ENCODE measurements at regions not wholly inside any gene's neighbourhood (a gene's known extent, or its start where the extent isn't known, plus 50 kb on each side); places are given as distances from the start of the nearest gene placed in this dataset.

DNA sequence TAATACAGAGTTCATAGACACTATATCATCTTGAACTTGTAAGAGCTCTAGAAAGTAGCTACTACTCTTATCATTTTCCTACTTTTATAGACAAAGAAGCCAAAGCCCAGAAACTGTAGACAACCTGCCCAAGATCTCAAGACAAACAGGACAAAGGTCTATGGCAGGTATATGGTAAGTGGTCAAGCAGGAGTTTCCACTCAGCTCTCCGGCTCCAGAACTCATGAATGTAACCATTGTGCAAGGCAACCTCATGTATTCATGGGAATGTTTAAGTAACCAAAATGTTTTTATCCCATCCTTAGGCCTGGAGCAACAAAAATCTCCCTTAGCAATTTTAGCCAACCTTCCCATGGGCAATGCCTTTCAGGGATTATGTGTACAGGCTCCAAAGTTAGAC, 163.4 kb upstream of the PUM3 start:
- H3K27me3 ChIP-seq (replicated peaks; ENCODE audit: control insufficient read depth, insufficient read depth, low read length): no peaks in the 10 kb centered on the region
- H3K36me3 ChIP-seq (ENCODE audit: control insufficient read depth, insufficient read depth, low read length): no peaks in the 10 kb centered on the region
- TF ChIP-seq, protein P1, sequence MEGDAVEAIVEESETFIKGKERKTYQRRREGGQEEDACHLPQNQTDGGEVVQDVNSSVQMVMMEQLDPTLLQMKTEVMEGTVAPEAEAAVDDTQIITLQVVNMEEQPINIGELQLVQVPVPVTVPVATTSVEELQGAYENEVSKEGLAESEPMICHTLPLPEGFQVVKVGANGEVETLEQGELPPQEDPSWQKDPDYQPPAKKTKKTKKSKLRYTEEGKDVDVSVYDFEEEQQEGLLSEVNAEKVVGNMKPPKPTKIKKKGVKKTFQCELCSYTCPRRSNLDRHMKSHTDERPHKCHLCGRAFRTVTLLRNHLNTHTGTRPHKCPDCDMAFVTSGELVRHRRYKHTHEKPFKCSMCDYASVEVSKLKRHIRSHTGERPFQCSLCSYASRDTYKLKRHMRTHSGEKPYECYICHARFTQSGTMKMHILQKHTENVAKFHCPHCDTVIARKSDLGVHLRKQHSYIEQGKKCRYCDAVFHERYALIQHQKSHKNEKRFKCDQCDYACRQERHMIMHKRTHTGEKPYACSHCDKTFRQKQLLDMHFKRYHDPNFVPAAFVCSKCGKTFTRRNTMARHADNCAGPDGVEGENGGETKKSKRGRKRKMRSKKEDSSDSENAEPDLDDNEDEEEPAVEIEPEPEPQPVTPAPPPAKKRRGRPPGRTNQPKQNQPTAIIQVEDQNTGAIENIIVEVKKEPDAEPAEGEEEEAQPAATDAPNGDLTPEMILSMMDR (IDR thresholded peaks at IDR 0.05; ENCODE audit: insufficient read depth, low read length, poor library complexity, severe bottlenecking): no peak
- DNase-seq (ENCODE audit: extremely low read depth, insufficient read length): no peak
- no peak overlapping the region for H3K4me3 ChIP-seq (replicated peaks; ENCODE audit: low read depth, low read length)

DNA sequence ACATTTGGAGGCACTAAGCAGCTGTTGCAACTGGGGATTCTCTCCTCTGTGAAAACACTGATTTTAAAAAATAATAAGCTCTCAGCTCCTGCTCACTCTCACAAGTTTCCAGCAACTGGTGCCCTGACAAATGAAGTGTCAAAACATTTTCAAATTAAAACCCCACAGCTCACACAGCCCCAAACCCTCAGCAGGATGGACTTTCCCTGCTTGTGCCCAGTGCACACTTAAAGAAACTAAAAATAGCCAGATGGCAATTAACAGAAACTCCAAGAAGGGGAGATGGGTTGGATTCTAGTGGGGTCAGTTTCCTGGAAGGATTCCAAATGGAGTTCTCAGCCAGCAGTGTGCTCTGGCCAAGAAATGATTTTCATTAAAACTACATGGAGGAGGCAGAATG, 163.0 kb upstream of the PUM3 start:
- TF ChIP-seq, protein P1 (IDR thresholded peaks at IDR 0.05; ENCODE audit: insufficient read depth, low read length, poor library complexity, severe bottlenecking): no peak
- Histone ChIP-seq H3K36me3 (ENCODE audit: control insufficient read depth, insufficient read depth, low read length) (no peaks in the 10 kb centered on the region), H3K27me3 (replicated peaks; ENCODE audit: control insufficient read depth, insufficient read depth, low read length) (no peaks in the 10 kb centered on the region), H3K4me3 (replicated peaks; ENCODE audit: low read depth, low read length) (no peak overlapping the region)
- no peak for DNase-seq (ENCODE audit: extremely low read depth, insufficient read length)

DNA sequence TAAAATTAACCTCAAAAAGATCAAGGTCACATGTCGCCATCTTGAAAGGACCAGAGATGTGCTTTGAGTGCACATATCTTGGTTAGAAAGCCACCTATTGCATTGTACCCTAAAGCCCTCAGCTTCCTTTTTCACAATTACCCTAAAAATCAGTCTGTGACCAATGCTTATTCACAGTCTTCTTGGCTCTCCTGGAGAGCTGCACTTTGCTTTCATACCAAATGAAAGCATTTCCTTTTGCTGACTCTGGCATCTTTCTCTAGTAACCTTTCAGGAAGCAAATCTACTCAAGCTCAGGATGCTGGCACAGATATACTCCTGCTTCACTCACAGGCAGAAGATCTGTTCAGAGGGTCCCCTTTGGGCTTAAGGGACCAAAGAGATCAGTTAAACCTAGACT, 160.7 kb upstream of the PUM3 start:
- Histone ChIP-seq H3K27me3 (replicated peaks; ENCODE audit: control insufficient read depth, insufficient read depth, low read length) (no peaks in the 10 kb centered on the region), H3K36me3 (ENCODE audit: control insufficient read depth, insufficient read depth, low read length) (no peaks in the 10 kb centered on the region), H3K4me3 (replicated peaks; ENCODE audit: low read depth, low read length) (no peak overlapping the region)
- no peak for DNase-seq (ENCODE audit: extremely low read depth, insufficient read length)
- TF ChIP-seq, protein P1 (IDR thresholded peaks at IDR 0.05; ENCODE audit: insufficient read depth, low read length, poor library complexity, severe bottlenecking): no peak

DNA sequence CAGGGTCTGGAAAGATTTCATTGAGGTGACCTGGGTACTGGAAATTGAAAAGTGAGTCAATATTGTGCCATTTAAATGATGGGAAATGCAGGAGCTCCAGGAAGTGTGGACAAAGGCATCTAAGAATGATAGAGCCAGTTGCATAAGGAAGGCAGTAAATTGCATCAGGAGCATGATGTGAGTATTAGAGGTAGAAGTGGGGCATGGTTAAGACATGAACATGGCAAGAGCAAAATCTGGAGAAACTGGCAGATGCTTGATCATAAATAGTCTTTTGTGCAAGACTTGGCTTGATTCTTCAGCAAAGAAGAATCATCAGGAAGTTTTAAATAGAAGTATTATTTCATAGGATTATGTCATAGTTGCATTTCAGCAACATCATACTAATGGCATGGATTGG, 157.4 kb upstream of the PUM3 start:
- Histone ChIP-seq H3K4me3 (replicated peaks; ENCODE audit: low read depth, low read length) (no peak overlapping the region), H3K36me3 (ENCODE audit: control insufficient read depth, insufficient read depth, low read length) (no peaks in the 10 kb centered on the region), H3K27me3 (replicated peaks; ENCODE audit: control insufficient read depth, insufficient read depth, low read length) (no peaks in the 10 kb centered on the region)
- no peak for DNase-seq (ENCODE audit: extremely low read depth, insufficient read length)
- TF ChIP-seq, protein P1 (IDR thresholded peaks at IDR 0.05; ENCODE audit: insufficient read depth, low read length, poor library complexity, severe bottlenecking): no peak

DNA sequence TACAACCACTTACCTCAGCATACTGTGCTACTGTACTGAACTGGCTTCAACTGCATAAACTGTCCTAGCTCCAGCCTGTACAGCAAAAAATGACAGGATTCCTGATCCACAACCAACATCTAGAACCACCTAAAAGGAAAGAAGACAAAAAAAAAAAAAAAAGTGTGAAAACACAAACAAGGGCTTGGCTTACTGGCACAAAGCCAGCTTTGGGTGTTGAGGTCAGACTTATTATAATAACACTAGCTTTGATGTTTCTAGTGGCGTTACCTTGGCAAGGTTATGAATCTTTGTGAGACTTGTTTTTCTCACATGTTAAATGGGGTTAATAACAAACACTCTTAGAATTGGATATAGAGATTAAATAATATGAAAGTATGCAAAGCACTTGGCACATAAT, 148.5 kb upstream of the PUM3 start:
- H3K36me3 ChIP-seq (ENCODE audit: control insufficient read depth, insufficient read depth, low read length): no peaks in the 10 kb centered on the region
- H3K27me3 ChIP-seq (replicated peaks; ENCODE audit: control insufficient read depth, insufficient read depth, low read length): no peaks in the 10 kb centered on the region
- TF ChIP-seq, protein P1 (IDR thresholded peaks at IDR 0.05; ENCODE audit: insufficient read depth, low read length, poor library complexity, severe bottlenecking): no peak
- DNase-seq (ENCODE audit: extremely low read depth, insufficient read length): no peak
- no peak overlapping the region for H3K4me3 ChIP-seq (replicated peaks; ENCODE audit: low read depth, low read length)

DNA sequence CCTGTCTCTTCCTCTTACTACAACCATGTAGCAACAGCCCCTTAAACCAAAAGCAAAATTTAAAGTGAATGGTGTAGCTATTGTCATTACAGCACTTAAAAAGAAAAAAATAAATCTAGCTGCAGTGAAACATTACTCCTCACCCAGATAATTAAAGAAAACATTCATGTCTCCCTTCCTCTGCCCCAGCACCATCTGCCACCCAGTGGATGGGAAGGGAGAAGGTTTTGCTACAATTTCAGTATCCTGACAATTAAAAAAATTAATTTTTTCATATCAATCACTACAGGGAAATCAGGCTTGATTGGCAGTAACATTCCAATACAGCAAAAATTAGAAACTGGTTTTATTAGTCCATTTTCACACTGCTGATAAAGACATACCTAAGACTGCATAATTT, 147.4 kb upstream of the PUM3 start:
- TF ChIP-seq, protein P1 (IDR thresholded peaks at IDR 0.05; ENCODE audit: insufficient read depth, low read length, poor library complexity, severe bottlenecking): no peak
- H3K27me3 ChIP-seq (replicated peaks; ENCODE audit: control insufficient read depth, insufficient read depth, low read length): no peaks in the 10 kb centered on the region
- no peak for DNase-seq (ENCODE audit: extremely low read depth, insufficient read length)
- no peak overlapping the region for H3K4me3 ChIP-seq (replicated peaks; ENCODE audit: low read depth, low read length)
- H3K36me3 ChIP-seq (ENCODE audit: control insufficient read depth, insufficient read depth, low read length): no peaks in the 10 kb centered on the region

All from GM06990 (cell line).